ENCODE measurements at regions not wholly inside any gene's neighbourhood (a gene's known extent, or its start where the extent isn't known, plus 50 kb on each side); places are given as distances from the start of the nearest gene placed in this dataset.

DNA sequence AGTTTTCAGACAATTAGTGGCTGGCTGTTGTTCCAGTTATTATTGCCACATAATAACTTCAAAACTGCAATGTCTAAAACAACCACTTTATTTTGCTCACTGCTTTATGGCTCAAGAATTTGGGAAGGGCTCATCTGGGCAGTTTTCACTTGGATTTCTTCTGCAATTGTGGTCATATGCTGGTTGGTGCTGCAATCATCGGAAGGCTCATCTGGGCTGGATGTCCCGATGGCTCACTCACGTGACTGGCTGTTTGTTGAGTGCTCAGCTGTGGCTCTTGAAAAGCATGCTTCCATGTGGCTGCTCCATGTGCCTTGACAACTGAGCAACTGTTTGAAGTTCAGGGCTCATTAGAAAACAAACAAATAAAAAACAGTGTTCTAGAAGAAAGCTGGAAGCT, 1032.5 kb downstream of the DTWD2 start:
- no peak for DNase-seq (ENCODE audit: low spot score)
- FAIRE-seq: no peak

DNA sequence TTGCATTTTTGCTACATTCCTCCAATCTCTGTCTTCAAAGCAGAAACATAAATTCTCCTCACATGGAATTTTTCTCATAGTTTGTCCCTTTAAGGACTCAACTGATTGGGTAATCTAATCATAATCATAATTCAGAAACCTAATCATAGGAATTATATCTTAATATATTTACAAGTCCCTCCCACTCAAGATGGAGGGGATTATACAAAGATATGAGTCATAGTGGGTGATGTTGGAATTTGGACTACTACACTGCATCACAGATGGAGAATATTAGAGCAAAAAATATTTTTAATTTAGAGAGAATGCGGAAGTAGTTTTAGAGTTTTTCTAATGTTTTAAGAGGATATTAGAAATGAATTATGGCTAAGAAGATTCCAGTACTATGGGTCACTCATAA, 1034.0 kb downstream of the DTWD2 start:
- no peak for DNase-seq (ENCODE audit: low spot score)
- no peak for FAIRE-seq

DNA sequence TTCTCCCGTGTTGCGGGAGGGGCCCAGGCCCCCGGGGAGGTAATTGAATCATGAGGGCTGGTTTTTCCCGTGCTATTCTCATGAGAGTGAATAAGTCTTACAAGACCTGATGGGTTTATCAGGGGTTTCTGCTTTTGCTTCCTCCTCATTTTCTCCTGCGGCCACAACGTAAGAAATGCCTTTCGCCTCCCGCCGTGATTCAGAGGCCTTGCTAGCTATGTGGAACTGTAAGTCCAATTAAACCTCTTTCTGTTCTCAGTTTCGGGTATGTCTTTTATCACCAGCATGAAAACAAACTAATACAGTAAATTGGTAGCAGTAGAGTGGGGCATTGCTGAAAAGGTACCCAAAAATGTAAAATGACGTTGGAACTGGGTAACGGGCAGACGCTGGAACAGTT, 1035.1 kb downstream of the DTWD2 start:
- DNase-seq (ENCODE audit: low spot score) (no peak), FAIRE-seq (no peak)

DNA sequence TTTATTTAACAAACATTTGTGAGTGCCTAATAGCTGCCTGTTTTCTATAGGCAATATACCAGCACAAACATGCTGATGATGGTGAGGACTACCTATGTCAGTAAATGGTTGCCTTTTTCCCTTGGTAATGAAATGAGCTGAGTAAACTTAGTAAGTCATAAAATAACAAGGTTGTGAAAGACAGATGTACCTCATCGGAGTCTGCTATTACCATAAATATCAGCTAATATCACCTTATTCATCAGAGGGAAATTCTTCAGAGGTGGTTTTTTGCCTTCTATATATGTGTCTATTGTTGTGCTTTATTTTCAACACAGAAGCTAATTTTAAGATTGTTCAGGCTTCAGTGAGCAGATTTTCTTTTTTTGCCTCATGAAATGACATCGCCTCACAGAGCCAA, 1040.5 kb downstream of the DTWD2 start:
- no peak for DNase-seq (ENCODE audit: low spot score)
- no peak for FAIRE-seq

DNA sequence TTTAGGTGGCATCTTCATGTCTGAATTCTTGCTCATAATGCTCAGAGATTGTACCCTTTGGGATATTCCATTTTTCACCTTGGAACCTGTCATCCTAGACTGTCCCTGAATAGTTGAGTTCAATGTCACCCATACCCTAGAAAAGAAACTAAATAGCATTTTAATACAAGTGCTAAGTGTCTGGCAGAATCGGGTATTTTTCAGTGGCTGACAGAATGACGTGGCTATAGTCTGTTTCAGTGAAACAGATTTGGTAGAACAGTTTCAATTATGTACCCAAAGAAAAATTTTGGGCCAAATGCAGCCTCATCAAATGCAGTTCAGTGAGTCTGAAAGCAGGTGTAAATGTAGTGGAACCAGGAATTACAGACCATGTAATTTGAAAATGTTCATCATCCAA, 1041.2 kb downstream of the DTWD2 start:
- DNase-seq (ENCODE audit: low spot score) (no peak), FAIRE-seq (no peak)

DNA sequence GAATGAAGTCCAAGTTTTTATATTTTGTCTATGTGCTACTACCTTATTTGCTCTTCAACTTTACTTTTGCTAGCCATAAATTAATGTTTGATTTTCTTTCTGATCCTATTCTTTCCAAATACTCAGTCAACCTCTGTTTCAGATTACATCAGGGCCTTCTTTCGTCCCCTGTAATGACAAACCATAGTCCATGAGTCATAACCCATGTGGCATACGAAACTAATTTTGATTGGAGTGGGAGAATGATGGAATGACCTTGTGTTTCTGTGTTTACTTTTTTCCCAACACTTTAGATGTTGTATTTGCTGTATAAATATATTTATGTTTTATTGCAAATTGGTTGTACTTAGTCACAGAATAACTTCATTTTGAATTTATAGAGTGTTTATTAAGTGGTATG, 1043.1 kb downstream of the DTWD2 start:
- FAIRE-seq: no peak
- DNase-seq (ENCODE audit: low spot score): no peak

DNA sequence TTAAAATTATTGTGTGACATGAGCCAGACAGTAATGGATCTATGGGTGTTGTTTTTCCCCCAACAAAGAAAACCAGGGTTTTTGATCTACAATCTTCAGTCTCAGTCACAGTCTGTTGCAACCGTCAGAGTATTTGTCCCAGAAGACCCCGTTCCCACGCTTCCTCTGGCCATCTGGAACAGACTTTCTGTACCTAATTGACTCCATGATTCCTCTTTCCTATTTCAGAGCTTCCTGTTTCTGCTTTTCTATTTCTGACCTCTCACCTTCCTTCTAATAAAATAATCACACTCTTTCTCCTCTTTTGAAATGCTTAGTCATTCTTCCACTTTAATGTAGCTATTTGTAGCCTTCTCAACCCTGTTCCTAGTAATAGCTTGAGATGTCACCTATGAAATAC, 1044.8 kb downstream of the DTWD2 start:
- FAIRE-seq (no peak), DNase-seq (ENCODE audit: low spot score) (no peak)

DNA sequence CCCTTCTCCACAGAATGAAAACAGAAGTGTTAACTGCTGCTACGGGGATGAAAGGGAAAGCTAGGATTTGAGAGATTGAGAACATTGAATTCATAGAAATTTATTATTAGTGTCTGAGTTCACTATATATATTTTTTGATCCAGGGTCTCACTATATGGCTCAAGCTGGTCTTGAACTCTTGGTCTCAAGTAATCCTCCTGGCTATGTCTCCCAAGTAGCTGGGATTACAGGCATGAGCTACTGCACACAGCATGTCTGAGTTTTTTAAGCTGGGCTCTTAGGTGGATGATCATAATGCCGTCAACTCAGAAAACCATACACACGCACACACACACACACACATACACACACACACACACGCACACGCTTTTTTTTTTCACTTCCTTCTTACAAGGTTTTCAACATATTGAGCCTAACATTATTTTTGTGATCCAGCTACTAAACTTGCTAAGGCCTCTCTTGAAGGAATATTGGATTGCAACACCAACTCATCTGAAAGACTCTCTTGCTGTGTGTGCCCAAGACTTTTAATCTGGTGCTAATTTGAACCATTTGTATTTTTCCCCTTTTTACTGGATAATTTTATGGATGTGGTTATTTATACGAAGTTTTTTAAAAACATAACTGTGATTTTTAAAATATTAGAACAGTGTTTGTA, 1045.4 kb downstream of the DTWD2 start:
- DNase-seq (ENCODE audit: low spot score): no peak
- FAIRE-seq: no peak

DNA sequence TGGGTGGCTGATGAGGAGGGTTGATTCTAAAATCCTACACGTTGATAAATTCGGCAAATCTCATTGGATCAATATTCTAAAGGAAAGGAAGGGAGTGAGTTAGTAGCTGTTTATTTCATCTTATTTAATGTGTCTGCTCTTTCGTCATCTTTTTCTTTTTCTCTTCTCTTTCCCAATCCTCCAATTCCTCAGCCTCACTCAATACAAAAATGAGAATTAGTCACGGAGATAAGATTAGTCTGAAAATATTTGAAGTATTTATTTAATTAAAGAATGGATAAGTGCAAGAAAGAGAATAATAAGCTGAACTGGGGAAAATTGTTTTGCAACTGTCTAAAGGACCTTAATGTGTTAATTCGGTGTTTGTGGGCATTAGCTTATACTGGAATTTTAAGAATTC, 1095.1 kb downstream of the DTWD2 start:
- FAIRE-seq (no peak), DNase-seq (ENCODE audit: low spot score) (no peak)

DNA sequence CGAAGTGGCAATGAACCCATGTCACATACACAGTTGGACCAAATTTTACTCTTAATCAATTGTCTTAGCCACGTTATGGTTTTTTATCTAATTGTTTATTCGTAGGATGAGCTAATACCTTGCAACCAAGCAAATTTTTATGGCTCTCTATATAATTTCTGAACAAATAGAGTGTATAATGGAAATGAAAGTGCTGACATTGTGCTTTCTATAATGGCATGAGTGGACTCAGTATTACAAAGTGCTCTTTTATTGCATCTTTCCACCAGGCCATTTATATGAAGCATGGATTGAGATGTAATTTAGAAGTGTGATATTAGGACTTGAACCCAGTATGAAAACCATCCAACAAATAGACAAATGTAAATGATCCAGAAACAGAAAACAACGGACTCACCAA, 1096.0 kb downstream of the DTWD2 start:
- no peak for DNase-seq (ENCODE audit: low spot score)
- FAIRE-seq: no peak

DNA sequence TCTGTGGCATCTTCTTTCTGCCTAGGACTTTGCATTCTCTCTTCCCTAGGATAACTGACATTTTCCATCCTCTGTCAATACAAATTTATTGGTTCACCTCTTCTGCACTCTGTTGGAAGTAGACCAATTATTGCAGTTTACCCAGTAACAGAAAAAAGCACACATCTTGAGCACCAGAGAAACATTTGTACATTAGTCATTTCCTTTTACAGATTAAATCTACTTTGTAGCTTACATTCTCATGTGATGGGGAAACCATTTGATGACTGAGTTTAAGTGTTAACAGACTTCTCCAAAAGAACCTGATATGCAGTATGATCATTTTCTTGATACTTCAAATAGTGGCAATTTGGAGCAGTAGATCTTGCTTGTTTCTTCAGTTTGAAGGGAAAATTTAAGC, 1098.8 kb downstream of the DTWD2 start:
- DNase-seq (ENCODE audit: low spot score) (no peak), FAIRE-seq (no peak)

DNA sequence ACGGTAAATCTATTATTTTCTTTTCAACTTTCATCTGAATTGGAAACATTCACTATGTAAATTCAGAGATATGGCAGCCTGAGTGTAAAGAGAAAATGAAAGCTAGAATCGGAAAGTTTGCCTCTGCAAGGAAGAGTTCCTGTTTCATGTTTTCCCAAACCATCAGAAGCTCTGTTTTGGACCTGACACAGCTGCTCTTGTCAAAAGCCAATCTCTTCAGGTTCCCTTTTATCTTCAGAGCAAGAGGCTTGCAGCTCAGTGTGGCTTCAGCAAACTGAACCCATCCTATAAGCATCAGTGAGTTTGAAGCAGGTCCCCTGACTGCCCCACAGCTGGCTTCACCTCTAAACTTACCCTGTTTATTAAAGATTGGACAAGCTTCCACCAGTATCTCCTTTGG, 1099.7 kb downstream of the DTWD2 start:
- DNase-seq (ENCODE audit: low spot score): no peak
- no peak for FAIRE-seq

DNA sequence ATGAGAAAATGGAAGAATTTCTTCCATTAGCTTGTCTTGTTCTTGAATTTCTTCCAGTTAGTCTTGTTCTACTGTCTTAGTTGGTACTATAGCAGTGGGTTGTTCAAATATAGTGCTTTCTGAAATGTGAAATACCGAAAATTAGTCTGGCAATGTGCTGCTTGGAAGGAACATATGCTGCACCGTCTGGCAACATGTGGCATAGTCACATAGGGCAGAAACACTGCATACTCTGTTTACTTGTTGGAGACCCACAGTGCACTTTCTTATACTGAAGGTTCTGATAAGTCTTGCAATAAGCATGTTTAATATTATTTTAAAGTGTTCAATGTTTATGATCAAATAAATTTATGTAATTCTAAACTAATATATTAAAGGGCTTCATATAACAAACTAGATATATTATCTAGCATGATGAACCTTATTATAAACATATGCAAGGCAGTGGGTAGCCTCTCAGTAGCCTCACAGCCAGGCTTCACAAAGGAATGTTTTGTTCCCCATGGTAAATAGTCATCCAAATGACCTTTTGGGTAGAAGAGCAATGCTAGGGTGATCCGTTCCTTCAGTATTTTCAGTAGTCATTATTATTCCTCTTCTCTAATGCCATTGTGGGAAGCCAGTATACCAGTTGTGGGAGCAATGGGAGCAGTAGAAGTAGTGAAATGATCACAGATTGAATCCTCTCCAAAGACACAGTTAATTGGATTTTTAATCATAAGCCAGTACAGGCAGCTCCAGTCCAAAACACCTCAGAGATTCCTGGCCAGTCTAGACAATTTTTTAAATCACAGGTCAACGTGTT, 1106.7 kb downstream of the DTWD2 start:
- no peak for FAIRE-seq
- no peak for DNase-seq (ENCODE audit: low spot score)

DNA sequence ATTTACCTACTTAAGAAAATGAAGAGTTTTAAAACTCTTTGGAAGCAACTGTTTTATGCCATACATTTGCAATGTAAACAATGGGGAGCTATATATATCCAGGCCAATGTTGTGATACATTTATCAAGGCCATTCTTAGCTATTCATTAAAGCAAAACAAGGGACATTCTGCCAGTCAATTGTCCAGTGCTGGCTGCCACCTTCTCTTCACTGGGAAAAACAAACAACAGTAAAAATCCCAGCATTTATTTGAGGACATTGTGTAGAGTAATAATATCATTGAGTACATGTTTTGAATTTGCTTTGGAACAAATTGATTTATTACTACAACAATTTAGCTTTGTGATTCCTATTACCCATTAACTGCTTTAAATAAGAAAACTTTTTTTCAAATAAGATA, 1107.4 kb downstream of the DTWD2 start:
- DNase-seq (ENCODE audit: low spot score) (no peak), FAIRE-seq (no peak)

DNA sequence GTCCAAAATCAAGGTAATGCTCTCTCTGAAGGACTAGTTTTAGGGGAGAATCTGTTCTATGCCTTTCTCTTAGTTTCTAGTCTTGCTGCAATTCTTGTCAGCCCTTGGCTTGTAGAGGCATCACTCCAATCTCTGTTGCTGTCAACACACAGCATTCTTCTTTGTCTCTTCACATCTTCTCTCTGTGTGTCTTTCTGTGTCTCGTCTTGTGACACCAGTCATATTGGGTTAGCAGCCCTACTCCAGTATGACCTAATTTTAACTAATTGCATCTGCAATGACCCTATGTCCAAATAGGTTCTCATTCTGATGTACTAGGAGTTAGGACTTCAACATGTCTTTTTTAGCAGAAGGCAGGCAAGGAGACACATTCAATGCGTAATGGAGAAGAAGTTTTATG, 1110.6 kb downstream of the DTWD2 start:
- DNase-seq (ENCODE audit: low spot score): no peak
- FAIRE-seq: no peak

DNA sequence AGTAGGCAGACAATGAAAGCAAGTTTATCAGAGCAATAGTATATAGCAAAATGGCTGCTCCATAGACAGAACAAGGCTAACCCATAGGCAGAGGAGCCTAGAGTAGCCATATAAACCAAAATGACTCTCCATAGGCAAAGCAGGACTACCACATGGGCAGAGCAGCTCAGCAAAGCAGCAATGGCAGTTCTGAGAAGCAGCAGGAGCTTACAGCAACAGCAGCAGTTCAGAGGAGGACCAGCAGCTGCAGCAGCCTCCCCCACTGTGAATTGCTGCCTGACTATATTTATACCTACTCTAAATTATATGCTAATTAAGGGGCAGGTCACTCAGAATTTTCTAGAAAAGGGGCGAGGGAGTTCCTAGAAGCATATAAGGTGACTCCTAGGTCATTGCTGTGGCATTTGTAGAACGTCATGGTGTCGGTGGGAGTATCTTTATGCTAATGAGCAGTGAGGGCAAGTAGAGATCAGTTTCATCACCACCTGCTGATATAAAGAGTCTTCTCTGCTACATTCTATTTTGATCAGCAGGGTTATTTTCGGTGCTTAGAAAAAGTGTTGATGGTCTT, 1115.5 kb downstream of the DTWD2 start:
- FAIRE-seq: no peak
- DNase-seq (ENCODE audit: low spot score): no peak

DNA sequence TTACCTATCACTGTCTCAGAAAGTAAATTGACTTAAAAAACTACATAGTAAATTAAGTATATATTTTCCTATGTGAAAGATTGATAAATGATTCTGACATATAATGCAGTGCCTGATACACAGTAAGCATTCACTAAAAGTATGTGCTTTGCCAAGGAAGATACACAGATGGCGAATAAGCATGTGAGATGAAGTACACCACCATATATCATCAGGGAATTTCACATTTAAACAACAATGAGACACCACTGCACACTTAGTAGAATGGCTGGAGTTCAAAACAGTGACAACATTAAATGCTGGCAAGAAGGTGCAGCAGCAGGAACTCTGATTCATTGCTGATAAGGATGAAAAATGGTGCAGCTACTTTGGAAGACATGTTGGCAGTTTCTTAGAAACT, 1118.8 kb downstream of the DTWD2 start:
- DNase-seq (ENCODE audit: low spot score) (no peak), FAIRE-seq (no peak)

DNA sequence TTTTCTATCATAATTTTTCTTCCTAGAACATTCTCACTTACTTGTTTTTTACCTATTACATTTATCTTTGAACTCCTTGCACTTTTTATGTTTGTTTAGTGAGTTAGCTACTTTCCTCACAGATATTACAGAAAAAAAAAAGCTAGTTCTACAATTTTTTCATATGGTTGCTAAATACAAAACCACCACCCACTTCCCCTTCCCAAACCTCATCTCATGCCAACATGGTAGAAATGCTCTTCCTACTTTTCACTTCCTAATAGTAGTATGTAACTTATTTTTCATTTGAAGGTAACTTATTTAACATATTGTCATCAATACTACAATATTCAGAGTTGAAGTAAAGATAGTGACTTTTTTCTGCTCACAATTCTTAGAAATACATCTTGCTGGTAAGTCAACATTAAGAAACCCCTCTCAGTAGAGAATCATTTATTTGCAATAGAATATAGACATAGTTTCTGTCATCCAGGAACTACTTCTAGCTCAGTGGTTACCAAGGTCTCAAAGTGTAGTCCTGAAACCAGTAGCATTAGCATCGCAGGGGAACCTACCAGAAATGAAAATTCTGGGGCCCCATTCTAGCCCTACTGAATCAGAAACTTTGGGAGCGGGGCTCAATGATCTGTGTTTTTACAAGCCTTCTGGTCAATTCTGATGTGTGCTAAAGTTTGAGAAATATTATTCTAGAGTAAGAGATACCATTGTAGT, 1124.6 kb downstream of the DTWD2 start:
- no peak for DNase-seq (ENCODE audit: low spot score)
- no peak for FAIRE-seq

DNA sequence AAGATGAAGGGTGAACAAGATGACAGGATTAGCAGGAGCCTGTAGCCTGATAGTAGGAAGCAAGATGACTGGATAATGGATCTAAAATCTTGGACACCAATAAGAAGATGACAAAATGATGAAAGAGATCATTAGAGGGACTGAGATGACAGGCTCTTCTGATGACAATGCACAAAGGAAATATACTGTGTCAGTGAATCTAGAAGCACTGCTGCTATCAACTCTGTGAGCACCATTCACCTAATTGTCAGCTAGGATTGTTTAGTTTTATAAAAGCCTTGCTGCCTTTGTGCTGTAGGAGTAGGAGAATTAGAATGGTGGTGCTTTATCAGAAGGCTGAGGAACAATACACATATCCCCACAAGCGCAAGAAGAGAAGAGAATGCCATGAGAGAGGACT, 1127.8 kb downstream of the DTWD2 start:
- no peak for FAIRE-seq

DNA sequence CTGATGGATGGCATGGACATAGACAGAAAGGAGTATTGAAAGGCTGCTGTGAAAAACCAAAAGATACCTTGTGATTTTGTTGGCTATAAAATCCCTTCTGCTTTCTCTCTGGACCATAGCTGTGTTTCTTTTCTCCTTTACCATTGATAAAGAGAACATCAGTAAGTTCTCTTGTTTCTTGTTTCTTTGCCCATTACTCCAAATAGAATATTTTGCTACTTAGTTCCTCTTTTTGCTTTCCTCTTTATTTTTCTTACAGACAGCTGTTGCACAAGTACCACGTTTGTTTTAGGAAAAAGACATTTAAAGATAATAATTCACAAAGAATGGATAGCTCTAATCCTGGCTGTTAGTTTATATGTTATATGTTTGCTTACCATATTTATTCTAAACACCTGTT, 1129.2 kb downstream of the DTWD2 start:
- no peak for DNase-seq (ENCODE audit: low spot score)
- no peak for FAIRE-seq

More for the DNA sequence above, 1127.8 kb downstream of the DTWD2 start:
- DNase-seq (ENCODE audit: low spot score): no peak

DNA sequence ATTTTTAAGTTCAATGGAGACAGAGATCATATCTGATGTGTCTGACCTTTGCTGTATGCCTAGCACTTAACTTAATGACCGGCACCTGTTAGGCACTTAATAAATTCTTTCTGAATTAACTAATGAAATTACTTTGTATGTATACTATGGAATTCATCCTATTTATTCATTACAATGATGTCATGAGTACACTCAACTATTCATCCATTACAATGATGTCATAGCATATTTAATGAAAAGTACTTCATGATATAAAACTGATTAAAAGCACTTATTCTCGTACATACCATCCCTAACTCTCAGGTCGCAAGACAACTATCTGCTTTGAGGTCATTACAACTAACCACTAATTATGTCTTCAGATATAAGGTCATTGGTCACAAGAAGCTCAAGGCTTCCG, 1131.6 kb downstream of the DTWD2 start:
- no peak for FAIRE-seq
- DNase-seq (ENCODE audit: low spot score): no peak

DNA sequence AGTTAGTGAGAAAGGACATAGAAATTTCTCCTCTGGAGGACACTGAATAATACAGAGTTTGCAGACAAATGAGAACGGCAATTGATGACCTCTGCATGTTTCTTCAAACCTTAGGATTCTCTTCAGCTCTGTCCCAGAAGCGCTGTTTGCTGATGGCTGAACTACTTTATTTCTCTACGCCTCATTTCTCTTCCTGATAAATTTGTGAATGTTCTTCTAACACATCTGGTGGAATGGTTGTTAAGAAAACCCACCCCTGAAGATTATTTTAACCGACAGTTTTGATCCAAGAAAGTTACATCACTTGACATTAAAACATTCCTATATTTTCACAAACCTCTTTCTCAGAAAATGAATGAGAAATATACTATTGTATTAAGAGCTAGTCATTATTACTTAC, 1150.6 kb downstream of the DTWD2 start:
- no peak for FAIRE-seq
- no peak for DNase-seq (ENCODE audit: low spot score)

All from RCC 7860 (cell line).